ENCODE measurements at regions not wholly inside any gene's neighbourhood (a gene's known extent, or its start where the extent isn't known, plus 50 kb on each side); places are given as distances from the start of the nearest gene placed in this dataset.
A peak's percentile ranks its signal among the peaks of the same experiment; 100 is the strongest.
"Not testable (repeated sequence)": the region's sequence is repeated elsewhere in the genome, so short reads cannot be mapped to it uniquely, and the experiment has no call there.

DNA sequence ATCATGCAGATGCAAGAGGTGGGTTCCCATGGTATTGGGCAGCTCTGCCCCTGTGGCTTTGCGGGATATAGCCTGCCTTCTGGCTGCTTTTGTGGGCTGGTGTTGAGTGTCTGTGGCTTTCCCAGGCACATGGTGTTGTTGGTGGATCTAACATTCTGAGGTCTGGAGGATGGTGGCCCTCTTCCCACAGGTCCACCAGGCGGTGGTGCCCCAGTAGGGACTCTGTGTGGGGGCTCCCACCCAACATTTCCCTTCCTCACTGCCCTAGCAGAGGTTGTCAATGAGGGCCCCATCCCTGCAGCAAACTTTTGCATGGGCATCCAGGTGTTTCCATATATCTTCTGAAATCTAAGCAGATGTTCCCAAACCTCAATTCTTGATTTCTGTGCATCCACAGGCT lies 420.5 kb upstream of the TPTE start:
- not testable (repeated sequence) for H3K4me3 Mint-ChIP-seq; DNase-seq; H3K36me3 Mint-ChIP-seq; H3K27me3 Mint-ChIP-seq (ENCODE audit: low read depth in 3 of 3); H3K27ac Mint-ChIP-seq; H3K4me1 Mint-ChIP-seq
- peaks cover 0 to 12% (median 4%) of the 10 kb centered on the region in 6 donors for H3K9me3 Mint-ChIP-seq

DNA sequence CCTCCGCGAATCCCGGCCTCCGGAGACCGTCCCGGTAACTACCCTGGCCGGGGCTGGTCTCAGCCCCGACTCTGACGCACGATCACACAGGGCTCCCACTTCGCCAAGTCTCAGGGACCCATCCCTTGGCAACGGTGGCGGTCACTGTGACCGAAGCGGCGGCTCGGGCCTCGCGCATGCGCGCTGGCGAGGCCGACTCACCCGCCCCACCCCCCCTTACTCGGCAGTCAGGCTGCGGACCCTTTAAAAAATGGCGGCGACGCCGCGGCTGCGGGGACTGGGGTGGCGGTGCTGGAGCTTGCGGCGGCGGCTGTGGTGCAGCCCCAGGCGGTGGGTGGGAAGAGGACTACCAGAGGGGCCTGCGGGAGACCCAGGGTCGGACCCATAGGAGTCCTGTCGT lies 402.0 kb upstream of the TPTE start:
- not testable (repeated sequence) for DNase-seq
- H3K9me3 Mint-ChIP-seq, result peaks cover 3 to 17% (median 7%) of the 10 kb centered on the region in 6 donors

DNA sequence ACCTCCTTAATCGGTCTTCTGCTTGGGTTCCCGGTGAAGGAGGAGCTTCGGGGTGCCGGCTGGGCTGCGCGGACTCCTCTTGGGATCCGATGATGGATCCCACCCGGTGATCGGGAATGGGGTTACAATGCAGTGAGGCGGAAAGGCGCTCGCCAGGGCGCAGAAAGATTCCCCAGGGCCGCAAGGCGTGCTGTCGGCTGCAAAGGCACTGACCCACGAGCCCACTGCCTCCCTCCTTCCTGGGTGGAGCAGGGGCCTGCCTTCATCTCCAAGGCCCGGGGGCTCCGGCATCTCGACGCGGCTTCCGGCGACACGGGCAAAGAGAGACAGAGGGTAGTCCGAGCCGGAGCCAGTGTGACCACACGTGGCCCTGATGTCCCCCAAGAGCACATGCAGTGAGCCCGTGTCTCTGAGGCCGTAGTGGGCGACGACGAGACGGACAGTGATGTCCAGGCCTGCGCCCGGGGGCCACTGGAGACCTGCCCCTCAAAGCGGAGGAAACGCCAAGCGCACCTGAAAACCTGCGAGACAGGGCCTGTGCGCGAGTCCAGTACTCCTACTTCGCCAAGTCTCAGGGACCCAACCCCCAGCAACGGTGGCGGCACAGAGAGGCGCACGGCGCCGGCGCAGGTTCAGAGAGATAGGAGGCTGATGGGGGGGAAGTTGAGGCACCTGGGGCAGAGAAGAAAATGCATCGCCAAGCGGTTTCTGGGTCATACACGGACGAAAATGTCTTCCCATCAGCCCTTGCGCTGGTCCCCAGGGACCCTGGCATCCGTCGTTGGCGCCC lies 401.4 kb upstream of the TPTE start:
- not testable (repeated sequence) for H3K27me3 Mint-ChIP-seq (ENCODE audit: low read depth in 3 of 3); H3K27ac Mint-ChIP-seq; DNase-seq; H3K4me3 Mint-ChIP-seq; H3K36me3 Mint-ChIP-seq; H3K4me1 Mint-ChIP-seq
- H3K9me3 Mint-ChIP-seq, result peaks cover 0 to 15% (median 5%) of the 10 kb centered on the region in 6 donors

More for the DNA sequence above, 402.0 kb upstream of the TPTE start:
- H3K27me3 Mint-ChIP-seq (ENCODE audit: low read depth in 3 of 3); H3K4me3 Mint-ChIP-seq; H3K36me3 Mint-ChIP-seq; H3K4me1 Mint-ChIP-seq; H3K27ac Mint-ChIP-seq: not testable (repeated sequence)

DNA sequence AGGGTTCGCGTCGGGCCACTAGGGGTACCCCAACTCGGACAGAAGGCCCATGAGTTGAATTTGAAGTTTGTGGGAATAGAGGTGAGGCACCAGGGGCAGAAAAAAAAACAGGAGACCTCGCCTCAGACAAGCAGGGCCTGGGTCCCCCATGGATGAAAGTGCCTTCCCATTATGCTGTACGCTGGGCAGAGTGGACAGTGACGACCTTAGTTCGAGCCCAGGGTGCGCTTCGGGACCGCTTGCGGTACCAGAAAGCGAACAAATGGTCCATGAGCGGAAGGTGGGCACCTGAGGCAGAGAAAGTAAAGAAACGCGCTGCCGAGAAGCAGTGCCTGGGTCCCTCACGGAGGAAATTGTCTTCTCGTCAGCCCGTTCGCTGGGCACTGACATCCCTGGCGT lies 400.8 kb upstream of the TPTE start:
- not testable (repeated sequence) for H3K36me3 Mint-ChIP-seq; H3K4me1 Mint-ChIP-seq; H3K27ac Mint-ChIP-seq; H3K4me3 Mint-ChIP-seq; DNase-seq; H3K27me3 Mint-ChIP-seq (ENCODE audit: low read depth in 3 of 3)
- peaks cover 0 to 15% (median 5%) of the 10 kb centered on the region in 6 donors for H3K9me3 Mint-ChIP-seq

DNA sequence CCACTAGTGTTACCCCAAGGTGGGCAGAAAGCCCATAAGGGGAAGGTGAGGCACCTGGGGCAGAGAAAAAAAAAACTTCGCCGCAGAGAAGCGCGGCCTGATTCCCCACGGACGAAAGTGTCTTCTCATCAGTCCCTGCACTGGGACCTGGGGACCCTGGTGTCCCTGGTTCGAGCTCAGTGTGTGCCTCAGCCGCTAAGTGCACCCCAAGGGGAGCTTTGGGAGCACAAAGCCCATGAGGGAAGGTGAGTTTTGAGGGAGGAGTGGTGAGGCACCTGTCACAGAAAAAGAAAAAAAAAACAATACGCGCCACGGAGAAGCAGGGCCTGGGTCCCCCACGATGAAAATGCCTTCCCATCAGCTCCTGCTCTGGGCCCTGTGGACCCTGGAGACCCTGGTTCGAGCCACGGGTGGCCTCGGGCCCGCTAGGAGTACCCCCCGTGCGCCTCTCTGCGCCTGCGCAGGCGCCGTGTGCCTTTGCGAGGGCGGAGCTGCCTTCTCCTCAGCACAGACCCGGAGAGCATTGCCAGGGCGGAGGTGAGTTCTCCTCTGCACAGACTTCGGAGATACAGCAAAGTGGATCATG lies 400.3 kb upstream of the TPTE start:
- H3K9me3 Mint-ChIP-seq, result peaks cover 0 to 13% (median 5%) of the 10 kb centered on the region in 6 donors
- not testable (repeated sequence) for H3K27ac Mint-ChIP-seq; DNase-seq; H3K4me1 Mint-ChIP-seq; H3K36me3 Mint-ChIP-seq; H3K27me3 Mint-ChIP-seq (ENCODE audit: low read depth in 3 of 3); H3K4me3 Mint-ChIP-seq

DNA sequence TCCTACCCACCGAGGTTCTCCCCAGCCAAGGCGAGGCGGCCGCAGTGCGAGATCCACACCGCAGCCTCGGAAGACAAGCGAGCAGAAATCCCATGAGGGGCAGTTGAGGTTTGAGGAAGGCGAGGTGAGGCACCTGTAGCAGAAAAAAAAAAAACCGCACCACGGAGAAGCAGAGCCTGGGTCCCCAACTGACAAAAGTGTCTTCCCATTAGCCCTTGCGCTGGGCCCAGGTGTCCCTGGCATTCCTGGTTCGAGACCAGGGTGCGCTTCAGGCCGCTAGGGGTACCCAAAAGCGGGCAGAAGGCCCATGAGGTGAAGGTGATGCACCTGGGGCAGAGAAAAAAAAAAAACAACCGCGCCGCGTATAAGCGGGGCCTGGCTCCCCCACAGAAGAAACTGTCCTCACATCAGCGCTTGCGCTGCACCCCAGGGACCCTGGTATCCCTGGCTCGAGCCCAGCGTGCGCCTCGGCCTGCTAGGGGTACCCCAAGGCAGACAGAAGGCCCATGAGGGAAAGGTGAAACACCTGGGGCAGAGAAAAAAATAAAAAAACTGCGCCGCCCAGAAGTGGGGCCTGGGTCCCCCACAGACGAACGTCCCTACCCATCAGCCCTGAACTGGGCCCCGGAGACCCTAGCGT lies 399.4 kb upstream of the TPTE start:
- H3K4me3 Mint-ChIP-seq; H3K27me3 Mint-ChIP-seq (ENCODE audit: low read depth in 3 of 3); DNase-seq; H3K36me3 Mint-ChIP-seq; H3K4me1 Mint-ChIP-seq; H3K27ac Mint-ChIP-seq: not testable (repeated sequence)
- H3K9me3 Mint-ChIP-seq, result peaks cover 0 to 13% (median 5%) of the 10 kb centered on the region in 6 donors

DNA sequence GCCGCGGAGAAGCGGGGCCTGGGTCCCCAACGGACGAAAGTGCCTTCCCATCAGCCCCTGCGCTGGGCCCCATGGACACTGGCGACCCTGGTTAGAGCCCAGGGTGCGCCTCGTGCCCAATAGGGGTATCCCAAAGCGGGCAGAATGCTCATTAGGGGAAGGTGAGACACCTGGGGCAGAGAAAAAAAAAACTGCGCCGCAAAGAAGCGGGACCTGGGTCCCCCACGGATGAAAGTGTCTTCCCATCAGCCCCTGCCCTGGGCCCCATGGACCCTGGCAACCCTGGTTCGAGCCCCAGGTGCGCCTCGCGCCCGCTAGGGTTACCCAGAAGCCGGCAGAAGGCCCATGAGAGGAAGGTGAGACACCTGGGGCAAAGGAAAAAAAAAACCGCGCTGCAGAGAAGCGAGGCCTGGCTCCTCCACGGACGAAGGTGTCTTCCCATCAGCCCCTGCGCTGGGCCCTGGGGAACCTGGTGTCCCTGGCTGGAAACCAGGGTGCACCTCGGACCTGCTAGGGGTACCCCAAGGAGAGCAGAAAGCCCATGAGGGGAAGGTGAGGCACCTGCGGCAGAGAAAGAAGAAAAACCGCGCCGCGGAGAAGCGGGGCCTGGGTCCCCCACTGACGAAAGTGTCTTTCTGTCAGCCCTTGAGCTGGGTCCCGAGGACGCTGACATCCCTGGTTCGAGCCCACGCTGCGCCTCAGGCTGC lies 398.4 kb upstream of the TPTE start:
- not testable (repeated sequence) for H3K4me1 Mint-ChIP-seq; H3K27ac Mint-ChIP-seq; H3K36me3 Mint-ChIP-seq; H3K27me3 Mint-ChIP-seq (ENCODE audit: low read depth in 3 of 3); H3K4me3 Mint-ChIP-seq
- H3K9me3 Mint-ChIP-seq, result peaks cover 0 to 13% (median 5%) of the 10 kb centered on the region in 6 donors
- DNase-seq, result peak in 1 of 3 donors; percentile 0

DNA sequence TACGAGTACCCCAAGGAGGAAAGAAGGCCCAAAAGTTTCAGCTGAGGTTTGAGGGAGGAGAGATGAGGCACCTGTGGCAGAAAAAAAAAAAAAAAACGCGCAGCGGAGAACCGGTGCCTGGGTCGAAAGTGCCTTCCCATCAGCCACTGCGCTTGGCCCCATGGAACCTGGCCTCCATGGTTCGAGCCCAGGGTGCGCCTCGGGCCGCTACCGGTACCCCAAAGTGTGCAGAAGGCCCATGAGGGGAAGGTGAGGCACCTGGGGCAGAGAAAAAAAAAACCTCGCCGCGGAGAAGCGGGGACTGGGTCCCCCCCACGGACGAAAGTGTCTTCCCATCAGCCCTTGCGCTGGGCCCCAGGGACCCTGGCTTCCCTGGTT lies 397.9 kb upstream of the TPTE start:
- H3K4me1 Mint-ChIP-seq; H3K4me3 Mint-ChIP-seq; H3K27ac Mint-ChIP-seq; DNase-seq; H3K27me3 Mint-ChIP-seq (ENCODE audit: low read depth in 3 of 3); H3K36me3 Mint-ChIP-seq: not testable (repeated sequence)
- H3K9me3 Mint-ChIP-seq, result peaks cover 0 to 13% (median 5%) of the 10 kb centered on the region in 6 donors

DNA sequence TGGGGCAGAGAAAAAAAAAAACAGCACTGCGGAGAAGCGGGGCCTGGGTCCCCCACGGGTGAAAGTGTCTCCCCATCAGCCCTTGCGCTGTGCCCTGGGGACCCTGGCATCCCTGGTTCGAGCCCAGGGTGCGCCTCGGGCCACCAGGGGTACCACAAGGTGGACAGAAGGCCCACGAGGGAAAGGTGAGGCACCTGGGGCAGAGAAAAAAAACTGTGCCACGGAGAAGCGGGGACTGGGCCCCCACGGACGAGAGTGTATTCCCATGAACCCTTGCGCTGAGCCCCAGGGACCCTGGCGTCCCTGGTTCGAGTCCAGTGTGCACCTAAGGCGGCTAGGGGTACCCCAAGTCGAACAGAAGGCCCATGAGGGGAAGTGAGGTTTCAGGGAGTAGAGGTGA lies 395.8 kb upstream of the TPTE start:
- not testable (repeated sequence) for H3K27ac Mint-ChIP-seq; H3K27me3 Mint-ChIP-seq (ENCODE audit: low read depth in 3 of 3); DNase-seq; H3K9me3 Mint-ChIP-seq; H3K4me1 Mint-ChIP-seq; H3K36me3 Mint-ChIP-seq; H3K4me3 Mint-ChIP-seq

DNA sequence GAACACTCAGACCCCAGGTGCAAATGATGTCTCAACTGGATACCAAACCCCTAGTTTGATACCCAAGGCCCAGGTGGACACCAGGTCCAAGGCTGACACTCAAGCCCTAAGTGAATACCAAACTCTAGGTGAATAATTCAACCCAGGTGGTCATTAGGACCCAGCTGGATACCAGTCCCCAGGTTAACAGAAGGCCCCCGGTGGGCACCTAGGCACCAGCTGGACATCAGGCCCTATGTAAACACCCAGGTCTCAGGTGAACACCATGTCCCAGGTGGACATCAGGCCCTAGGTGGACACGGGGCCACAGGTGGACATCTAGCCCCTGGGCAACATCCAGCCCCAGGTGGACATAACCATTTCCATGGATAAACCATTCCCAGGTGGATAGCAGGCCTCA lies 387.3 kb upstream of the TPTE start:
- not testable (repeated sequence) for H3K4me3 Mint-ChIP-seq; H3K4me1 Mint-ChIP-seq; H3K9me3 Mint-ChIP-seq; H3K27ac Mint-ChIP-seq; H3K27me3 Mint-ChIP-seq (ENCODE audit: low read depth in 3 of 3); H3K36me3 Mint-ChIP-seq; DNase-seq

DNA sequence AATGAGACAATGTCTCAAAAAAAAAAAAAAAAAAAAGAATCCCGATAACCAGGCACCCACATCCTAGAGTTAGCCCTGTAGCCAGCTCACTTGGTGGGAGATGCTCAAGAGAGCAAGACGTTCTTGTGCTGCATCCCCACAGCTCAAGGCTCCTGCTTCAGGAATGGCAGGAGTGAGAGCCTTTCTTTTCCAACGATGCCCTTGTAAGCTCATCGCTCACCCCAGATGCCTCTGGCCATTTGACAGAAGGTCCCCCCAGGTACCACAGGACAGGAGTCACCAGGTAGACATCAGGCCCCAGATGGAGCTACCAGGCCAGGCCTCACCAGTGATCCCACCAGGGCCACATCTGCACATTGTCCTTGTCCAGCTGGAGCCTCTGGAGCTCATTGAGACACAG lies 385.5 kb upstream of the TPTE start:
- DNase-seq; H3K4me1 Mint-ChIP-seq; H3K27me3 Mint-ChIP-seq (ENCODE audit: low read depth in 3 of 3); H3K36me3 Mint-ChIP-seq; H3K4me3 Mint-ChIP-seq; H3K9me3 Mint-ChIP-seq; H3K27ac Mint-ChIP-seq: not testable (repeated sequence)

DNA sequence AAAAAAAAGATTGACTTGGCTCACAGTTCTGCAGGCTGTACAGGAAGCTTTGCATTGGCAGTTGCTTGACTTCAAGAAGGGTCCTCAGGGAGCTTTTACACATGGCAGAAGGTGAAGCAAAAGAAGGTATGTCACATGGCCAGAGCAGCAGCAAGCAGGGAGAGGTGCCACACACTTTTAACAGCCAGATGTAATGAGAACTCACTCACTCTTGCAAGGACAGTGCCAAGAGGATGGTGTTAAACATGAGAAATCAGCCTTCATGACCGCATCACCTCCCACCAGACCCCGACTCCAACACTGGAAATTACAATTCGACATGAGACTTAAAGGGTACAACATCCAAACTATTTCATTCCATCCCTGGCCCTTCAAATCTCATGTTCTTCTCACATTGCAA lies 367.2 kb upstream of the TPTE start:
- H3K4me3 Mint-ChIP-seq; DNase-seq; H3K27me3 Mint-ChIP-seq (ENCODE audit: low read depth in 3 of 3); H3K4me1 Mint-ChIP-seq; H3K9me3 Mint-ChIP-seq; H3K36me3 Mint-ChIP-seq; H3K27ac Mint-ChIP-seq: not testable (repeated sequence)

Measured in immature natural killer cell (primary cell).